ENCODE measurements at regions not wholly inside any gene's neighbourhood (a gene's known extent, or its start where the extent isn't known, plus 50 kb on each side); places are given as distances from the start of the nearest gene placed in this dataset.

- intact Hi-C loops (cut with DNase I), result no loop called here
- 68 to 83% methylated on average over 3 of the region's 3 CpGs for WGBS, 2 donors
- ATAC-seq, result no peak
- TF ChIP-seq, protein P1, sequence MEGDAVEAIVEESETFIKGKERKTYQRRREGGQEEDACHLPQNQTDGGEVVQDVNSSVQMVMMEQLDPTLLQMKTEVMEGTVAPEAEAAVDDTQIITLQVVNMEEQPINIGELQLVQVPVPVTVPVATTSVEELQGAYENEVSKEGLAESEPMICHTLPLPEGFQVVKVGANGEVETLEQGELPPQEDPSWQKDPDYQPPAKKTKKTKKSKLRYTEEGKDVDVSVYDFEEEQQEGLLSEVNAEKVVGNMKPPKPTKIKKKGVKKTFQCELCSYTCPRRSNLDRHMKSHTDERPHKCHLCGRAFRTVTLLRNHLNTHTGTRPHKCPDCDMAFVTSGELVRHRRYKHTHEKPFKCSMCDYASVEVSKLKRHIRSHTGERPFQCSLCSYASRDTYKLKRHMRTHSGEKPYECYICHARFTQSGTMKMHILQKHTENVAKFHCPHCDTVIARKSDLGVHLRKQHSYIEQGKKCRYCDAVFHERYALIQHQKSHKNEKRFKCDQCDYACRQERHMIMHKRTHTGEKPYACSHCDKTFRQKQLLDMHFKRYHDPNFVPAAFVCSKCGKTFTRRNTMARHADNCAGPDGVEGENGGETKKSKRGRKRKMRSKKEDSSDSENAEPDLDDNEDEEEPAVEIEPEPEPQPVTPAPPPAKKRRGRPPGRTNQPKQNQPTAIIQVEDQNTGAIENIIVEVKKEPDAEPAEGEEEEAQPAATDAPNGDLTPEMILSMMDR (IDR thresholded peaks at IDR 0.05), result no peak
- DNase-seq, result no peak
- Histone ChIP-seq H3K27ac (no peak overlapping the region), H3K4me1 (no peaks in the 10 kb centered on the region), H3K36me3 (no peaks in the 10 kb centered on the region), H3K4me3 (no peak overlapping the region), H3K27me3 (no peaks in the 10 kb centered on the region), H3K9me3 (no peaks in the 10 kb centered on the region)
- FAIRE-seq, result no peak
Measured at GRCh38 chr2:210899131-210899530, 342.7 kb downstream of the CPS1 start.

- intact Hi-C loops (cut with DNase I), result no loop called here
- ATAC-seq (no peak), DNase-seq (no peak), FAIRE-seq (no peak)
- 90 to 91% methylated on average over 4 of the region's 4 CpGs for WGBS, 2 donors
- no peaks in the 10 kb centered on the region for H3K4me1 ChIP-seq
- H3K4me3 ChIP-seq, result no peak overlapping the region
- no peaks in the 10 kb centered on the region for H3K36me3 ChIP-seq
- H3K9me3 ChIP-seq, result no peaks in the 10 kb centered on the region
- no peak overlapping the region for H3K27ac ChIP-seq
- TF ChIP-seq, protein P1 (IDR thresholded peaks at IDR 0.05), result no peak
- H3K27me3 ChIP-seq, result no peaks in the 10 kb centered on the region
Measured at GRCh38 chr2:210901326-210901725, 344.9 kb downstream of the CPS1 start.

- H3K27me3 ChIP-seq, result no peaks in the 10 kb centered on the region
- DNase-seq (no peak), FAIRE-seq (no peak), ATAC-seq (no peak)
- WGBS, 2 donors, result 76 to 80% methylated on average over 6 of the region's 6 CpGs
- intact Hi-C loops (cut with DNase I), result no loop called here
- TF ChIP-seq, protein P1 (IDR thresholded peaks at IDR 0.05), result no peak
- H3K4me3 ChIP-seq, result no peak overlapping the region
- H3K9me3 ChIP-seq, result no peaks in the 10 kb centered on the region
- no peaks in the 10 kb centered on the region for H3K36me3 ChIP-seq
- no peaks in the 10 kb centered on the region for H3K4me1 ChIP-seq
- H3K27ac ChIP-seq, result no peak overlapping the region
Measured at GRCh38 chr2:210912779-210913178, 356.4 kb downstream of the CPS1 start.

- DNase-seq, result no peak
- no peak overlapping the region for H3K4me3 ChIP-seq
- no peak for FAIRE-seq
- ATAC-seq, result no peak
- 37 to 73% methylated on average over 2 of the region's 2 CpGs for WGBS, 2 donors
- no peaks in the 10 kb centered on the region for H3K27me3 ChIP-seq
- intact Hi-C loops (cut with DNase I), result no loop called here
- no peak overlapping the region for H3K27ac ChIP-seq
- TF ChIP-seq, protein P1 (IDR thresholded peaks at IDR 0.05), result no peak
- no peaks in the 10 kb centered on the region for H3K36me3 ChIP-seq
- H3K4me1 ChIP-seq, result no peaks in the 10 kb centered on the region
- H3K9me3 ChIP-seq, result no peaks in the 10 kb centered on the region
Measured at GRCh38 chr2:210913461-210913860, 357.1 kb downstream of the CPS1 start.

- Histone ChIP-seq H3K9me3 (no peaks in the 10 kb centered on the region), H3K27me3 (no peaks in the 10 kb centered on the region), H3K4me1 (no peaks in the 10 kb centered on the region), H3K4me3 (no peak overlapping the region), H3K36me3 (no peaks in the 10 kb centered on the region), H3K27ac (no peak overlapping the region)
- DNase-seq (no peak), ATAC-seq (no peak), FAIRE-seq (no peak)
- 91 to 93% methylated on average over 1 of the region's 1 CpG for WGBS, 2 donors
- intact Hi-C loops (cut with DNase I), result no loop called here
- TF ChIP-seq, protein P1 (IDR thresholded peaks at IDR 0.05), result no peak
Measured at GRCh38 chr2:210915912-210916311, 359.5 kb downstream of the CPS1 start.
